Choroid plexus epithelial cell (primary cell): ENCODE measurements at regions not wholly inside any gene's neighbourhood (a gene's known extent, or its start where the extent isn't known, plus 50 kb on each side); places are given as distances from the start of the nearest gene placed in this dataset.

Experiments used
- DNase-seq: peaks from one replicate; pipeline ENCODE4 v3.0.0-alpha.2; 2010; ENCODE audit warnings: low read depth
- H3K4me3 ChIP-seq: 2 replicates; pipeline ENCODE4 v1.5.1; 2011; ENCODE audit warnings: low read depth, mild to moderate bottlenecking, control low read depth, low read length, moderate library complexity
- TF ChIP-seq, protein P1 (sequence below): conservative IDR thresholded peaks from 2 replicates; pipeline ENCODE4 v1.5.1; 2011; ENCODE audit warnings: low read depth, mild to moderate bottlenecking, control low read depth, inconsistent platforms, low read length, moderate library complexity

DNA sequence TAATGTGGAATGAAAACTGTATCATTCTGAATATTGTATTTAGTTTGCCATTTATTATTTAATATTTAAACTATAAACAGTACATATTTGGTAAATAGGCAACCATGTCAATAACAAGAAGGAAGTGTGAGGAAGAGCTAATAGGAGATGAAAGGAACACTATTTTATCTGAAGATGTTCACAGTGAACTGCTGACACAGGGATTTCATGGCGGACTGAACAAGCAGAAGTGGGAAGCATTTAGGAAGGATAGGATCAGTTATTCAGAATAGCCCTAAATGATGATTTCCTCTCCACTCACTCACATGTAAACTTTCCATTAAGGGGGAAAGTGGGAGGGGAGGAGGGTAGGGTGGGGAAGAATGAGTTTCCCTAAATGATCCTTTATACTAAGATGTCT is 682.4 kb downstream of the TOX3 start:
- DNase-seq, result no peak
- no peak overlapping the region for H3K4me3 ChIP-seq
- TF ChIP-seq, protein P1, sequence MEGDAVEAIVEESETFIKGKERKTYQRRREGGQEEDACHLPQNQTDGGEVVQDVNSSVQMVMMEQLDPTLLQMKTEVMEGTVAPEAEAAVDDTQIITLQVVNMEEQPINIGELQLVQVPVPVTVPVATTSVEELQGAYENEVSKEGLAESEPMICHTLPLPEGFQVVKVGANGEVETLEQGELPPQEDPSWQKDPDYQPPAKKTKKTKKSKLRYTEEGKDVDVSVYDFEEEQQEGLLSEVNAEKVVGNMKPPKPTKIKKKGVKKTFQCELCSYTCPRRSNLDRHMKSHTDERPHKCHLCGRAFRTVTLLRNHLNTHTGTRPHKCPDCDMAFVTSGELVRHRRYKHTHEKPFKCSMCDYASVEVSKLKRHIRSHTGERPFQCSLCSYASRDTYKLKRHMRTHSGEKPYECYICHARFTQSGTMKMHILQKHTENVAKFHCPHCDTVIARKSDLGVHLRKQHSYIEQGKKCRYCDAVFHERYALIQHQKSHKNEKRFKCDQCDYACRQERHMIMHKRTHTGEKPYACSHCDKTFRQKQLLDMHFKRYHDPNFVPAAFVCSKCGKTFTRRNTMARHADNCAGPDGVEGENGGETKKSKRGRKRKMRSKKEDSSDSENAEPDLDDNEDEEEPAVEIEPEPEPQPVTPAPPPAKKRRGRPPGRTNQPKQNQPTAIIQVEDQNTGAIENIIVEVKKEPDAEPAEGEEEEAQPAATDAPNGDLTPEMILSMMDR, result no peak

DNA sequence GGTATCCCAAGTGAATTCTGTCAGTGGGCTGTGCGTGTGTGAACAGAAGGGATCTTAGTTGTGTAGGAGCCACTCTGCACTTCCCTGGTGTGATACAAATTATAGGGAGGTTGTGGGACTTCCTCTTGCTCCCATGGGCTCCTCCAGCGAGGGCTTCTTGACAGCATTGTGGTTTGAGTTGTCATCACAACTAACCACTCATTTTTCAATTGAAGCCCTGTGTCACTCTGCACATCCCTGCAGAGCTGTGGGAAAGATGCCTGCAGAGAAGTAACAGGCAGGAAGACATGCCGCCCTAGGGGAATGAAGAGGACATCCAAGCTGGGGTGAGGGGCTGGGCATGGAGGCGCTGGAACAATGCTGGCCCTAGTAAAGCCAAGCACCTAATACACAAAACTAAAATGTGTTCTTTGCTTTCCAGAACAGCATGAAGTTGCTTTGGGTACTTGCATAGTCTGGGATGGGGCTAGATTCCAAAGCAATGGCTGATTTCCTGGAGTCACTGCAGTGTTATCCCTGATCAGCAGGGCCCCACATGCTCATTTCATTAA is 692.5 kb downstream of the TOX3 start:
- H3K4me3 ChIP-seq, result no peak overlapping the region
- no peak for DNase-seq
- TF ChIP-seq, protein P1, result no peak

DNA sequence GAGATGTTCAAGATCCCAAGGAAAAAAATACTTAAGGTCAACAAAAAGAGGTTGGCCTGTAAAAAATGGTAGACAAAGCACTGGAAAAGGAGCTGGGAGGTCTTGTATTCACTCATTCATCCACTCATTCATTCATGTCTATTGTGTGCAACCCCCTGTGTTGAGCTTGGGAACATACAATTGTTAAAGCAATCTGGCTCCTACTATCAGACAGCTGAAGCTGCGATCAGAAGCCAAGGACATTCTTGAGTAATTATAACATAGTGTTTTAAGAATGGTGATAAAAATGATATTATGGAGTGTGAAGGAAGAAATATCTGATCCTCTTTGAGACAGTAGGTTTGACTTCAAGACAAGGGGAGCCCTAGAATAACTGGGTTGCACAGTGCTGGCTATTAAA is 693.4 kb downstream of the TOX3 start:
- TF ChIP-seq, protein P1, result no peak
- no peak for DNase-seq
- H3K4me3 ChIP-seq, result no peak overlapping the region

DNA sequence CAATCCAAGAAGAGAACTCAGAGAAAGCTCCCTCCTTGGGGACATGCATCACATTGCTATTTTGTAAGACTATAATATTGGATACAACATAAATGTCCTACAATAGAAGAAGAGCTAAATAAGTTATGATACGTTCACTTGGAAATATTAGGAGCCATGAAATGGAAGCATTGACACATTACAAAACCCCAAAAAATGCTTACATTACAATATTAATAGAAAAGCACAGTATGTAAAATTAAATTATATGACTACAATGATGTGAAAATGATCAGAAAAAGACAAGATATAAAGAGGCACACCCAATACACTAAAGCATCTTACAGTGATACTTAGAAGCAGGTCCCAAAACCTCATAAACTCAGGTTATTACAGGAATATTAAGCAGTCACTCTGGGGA is 694.1 kb downstream of the TOX3 start:
- no peak for DNase-seq
- TF ChIP-seq, protein P1, result no peak
- H3K4me3 ChIP-seq, result no peak overlapping the region

DNA sequence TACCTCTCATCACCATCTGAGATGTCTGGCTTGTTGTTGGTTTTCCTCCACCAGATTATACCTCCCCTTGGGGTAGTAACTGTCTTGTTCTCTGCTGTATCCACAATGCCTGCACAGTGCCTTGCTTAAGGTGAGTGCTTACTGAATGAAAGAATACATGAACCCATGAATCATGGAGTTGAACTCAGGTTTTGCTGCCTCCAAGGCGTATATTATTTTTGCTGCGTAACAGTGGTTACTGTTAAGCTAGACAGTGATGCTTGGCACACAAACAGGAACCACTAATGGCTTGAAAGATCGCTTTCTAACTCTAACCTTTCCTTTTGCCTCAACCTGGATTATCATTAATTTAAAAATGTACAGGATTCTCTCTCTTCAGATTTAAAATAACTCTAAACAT is 695.8 kb downstream of the TOX3 start:
- no peak overlapping the region for H3K4me3 ChIP-seq
- TF ChIP-seq, protein P1, result no peak
- DNase-seq, result no peak

DNA sequence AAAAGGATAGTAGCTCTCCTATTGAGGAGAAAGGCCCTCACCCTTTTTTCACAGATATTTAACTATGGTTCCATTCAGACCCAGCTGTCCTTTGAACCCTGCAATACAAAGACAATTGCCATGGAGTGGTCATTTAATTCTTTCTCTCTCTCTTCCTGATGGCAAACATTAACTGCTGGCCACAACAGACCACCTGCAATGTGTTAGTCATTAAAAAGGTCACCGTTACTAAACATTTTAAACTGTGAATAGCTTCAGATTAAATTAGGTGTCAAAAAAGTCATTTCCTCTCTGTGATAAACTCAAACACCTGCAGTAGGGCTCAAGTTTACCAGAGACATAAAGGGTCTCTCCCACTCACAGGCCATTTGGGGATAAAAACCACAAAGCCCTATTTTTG is 697.2 kb downstream of the TOX3 start:
- H3K4me3 ChIP-seq, result no peak overlapping the region
- TF ChIP-seq, protein P1, result no peak

DNA sequence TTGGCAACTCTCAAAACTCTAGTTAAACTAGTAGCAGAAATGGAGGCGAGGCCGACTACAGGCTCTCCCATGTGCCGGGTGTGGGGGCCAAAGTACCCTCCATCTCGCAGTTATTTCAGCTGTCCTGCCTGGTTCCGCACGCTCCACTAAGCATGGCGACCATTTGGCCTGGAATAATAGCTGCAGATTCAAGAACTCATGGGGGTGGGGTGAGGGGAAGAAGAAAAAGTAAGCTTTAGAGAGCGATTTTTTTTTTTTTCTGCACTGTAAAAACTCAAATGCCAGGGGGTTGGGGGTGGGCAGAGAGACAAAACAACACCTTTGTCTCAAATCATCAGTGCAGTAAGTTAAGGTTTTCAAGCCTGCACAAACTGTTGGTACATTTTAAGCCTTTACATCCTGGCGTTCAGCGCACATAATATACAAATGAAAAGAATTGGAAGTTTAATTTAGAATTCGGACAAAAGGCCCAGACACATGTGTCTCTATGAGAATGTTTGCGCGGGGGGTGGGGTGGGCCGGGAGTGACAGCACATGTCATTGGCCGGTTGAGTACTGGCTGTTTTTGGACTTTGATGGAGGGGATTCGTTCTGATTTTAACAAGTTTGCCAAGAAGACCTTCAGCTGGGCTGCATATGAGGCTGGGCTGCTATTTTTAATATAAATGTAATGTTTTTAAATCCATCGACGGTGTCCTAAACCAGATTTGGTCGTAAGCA is 694.7 kb upstream of the SALL1 start:
- DNase-seq, result no peak
- TF ChIP-seq, protein P1, result no peak
- no peak overlapping the region for H3K4me3 ChIP-seq

More for the DNA sequence above, 697.2 kb downstream of the TOX3 start:
- DNase-seq, result no peak
